GM12874 (cell line): ENCODE measurements at regions not wholly inside any gene's neighbourhood (a gene's known extent, or its start where the extent isn't known, plus 50 kb on each side); places are given as distances from the start of the nearest gene placed in this dataset.

Experiments
- TF ChIP-seq, protein P1 (sequence below): IDR thresholded peaks from 2 replicates; pipeline ENCODE4 v1.5.1; 2011; ENCODE audit warnings: low read depth, mild to moderate bottlenecking, control low read depth, low read length, moderate library complexity; ENCODE audit not compliant: insufficient read depth

- TF ChIP-seq, protein P1, sequence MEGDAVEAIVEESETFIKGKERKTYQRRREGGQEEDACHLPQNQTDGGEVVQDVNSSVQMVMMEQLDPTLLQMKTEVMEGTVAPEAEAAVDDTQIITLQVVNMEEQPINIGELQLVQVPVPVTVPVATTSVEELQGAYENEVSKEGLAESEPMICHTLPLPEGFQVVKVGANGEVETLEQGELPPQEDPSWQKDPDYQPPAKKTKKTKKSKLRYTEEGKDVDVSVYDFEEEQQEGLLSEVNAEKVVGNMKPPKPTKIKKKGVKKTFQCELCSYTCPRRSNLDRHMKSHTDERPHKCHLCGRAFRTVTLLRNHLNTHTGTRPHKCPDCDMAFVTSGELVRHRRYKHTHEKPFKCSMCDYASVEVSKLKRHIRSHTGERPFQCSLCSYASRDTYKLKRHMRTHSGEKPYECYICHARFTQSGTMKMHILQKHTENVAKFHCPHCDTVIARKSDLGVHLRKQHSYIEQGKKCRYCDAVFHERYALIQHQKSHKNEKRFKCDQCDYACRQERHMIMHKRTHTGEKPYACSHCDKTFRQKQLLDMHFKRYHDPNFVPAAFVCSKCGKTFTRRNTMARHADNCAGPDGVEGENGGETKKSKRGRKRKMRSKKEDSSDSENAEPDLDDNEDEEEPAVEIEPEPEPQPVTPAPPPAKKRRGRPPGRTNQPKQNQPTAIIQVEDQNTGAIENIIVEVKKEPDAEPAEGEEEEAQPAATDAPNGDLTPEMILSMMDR, result no peak
Observed at GRCh38 chr15:62275831-62276230, 110.7 kb upstream of the C2CD4B start.

DNA sequence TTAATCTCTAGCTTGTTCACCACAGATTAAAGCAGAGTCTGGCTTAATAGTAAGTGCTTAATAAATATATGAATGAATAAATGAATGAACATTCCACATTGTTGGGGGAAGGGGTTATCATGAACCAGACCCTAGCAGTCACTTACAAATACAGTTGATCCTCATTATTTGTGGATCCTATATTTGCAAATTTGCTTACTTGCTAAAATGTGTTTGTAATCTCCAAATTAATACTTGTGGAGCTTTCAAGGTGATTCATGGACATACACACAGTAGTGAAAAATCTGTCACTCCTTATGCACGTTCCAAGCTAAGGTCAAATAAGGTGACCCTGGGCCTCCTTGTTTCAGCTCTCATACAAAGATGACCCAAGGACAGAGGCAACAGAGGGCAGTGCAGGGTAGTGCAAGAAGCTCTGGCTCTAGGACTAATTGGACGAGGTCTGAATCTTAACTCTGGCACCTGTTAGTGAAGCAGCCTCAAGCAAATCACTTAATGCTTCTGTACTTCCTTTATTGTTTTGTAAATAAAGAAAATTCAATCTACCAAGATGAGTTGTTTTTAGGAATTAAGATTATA lies 112.8 kb upstream of the C2CD4B start:
- TF ChIP-seq, protein P1, result no peak

- TF ChIP-seq, protein P1, result no peak
Observed at GRCh38 chr15:62278534-62278933, 113.4 kb upstream of the C2CD4B start.

DNA sequence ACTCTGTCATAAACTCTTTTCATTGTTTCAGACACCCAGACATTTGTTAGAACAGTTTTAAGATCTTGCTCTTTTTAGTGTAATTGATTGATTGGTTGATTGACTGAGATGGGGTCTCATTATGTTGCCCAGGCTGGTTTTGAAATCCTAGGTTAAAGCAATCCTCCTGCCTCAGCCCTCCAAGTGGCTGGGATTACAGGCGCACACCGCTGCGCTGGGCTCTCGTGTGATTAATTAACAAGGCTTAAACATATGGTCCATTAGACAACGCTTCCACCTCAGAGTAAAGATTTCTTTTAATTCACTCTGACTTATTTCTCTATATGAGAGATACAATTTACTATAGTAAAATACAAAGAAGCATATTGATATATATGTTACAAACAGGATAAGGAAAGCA lies 114.0 kb upstream of the C2CD4B start:
- TF ChIP-seq, protein P1, result no peak

DNA sequence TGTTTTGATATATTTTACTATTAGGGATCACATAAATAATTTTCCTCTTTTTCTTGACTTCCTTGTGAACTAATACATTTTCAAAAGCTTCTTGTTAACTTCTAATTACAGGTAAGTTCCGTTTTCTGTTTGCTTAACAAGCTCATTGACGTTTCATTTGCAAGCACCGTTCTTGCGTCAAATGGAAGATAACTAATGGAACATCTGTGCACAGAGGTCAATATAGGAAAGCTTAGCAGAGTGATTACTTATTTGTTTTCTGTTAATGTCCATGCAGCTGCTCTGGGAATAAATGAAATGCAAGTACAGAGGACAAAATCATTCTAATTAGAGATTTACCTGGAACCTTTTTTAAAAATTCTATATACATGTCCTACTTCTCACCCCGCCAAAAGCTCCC lies 115.5 kb upstream of the C2CD4B start:
- TF ChIP-seq, protein P1, result no peak

GRCh38 chr15:62287066-62287857 lies 122.2 kb upstream of the C2CD4B start:
- TF ChIP-seq, protein P1, result no peak

- TF ChIP-seq, protein P1, result no peak
Observed at GRCh38 chr15:62288361-62289017, 123.4 kb upstream of the C2CD4B start.
